ENCODE measurements at regions not wholly inside any gene's neighbourhood (a gene's known extent, or its start where the extent isn't known, plus 50 kb on each side); places are given as distances from the start of the nearest gene placed in this dataset.
"Not testable (repeated sequence)": the region's sequence is repeated elsewhere in the genome, so short reads cannot be mapped to it uniquely, and the experiment has no call there.

DNA sequence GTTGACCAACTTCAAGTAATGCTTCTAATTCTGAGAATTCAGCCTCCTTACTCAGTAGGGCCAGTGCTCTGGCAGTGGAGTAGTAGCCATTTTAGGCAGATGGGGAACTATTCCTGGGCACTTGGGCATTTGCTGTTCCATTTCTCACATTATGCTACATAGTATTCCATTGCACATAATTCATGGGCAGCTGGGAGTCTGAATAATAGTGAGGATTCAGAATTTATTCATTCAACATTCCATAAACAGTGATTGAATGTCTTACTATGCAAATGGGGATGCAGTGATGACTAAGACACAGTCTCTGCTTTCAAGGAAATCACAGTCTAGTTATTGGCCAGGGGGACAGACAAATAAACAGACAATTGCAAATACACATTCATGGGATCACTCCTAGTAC, 301.0 kb upstream of the KCNN2 start:
- no peak for DNase-seq

DNA sequence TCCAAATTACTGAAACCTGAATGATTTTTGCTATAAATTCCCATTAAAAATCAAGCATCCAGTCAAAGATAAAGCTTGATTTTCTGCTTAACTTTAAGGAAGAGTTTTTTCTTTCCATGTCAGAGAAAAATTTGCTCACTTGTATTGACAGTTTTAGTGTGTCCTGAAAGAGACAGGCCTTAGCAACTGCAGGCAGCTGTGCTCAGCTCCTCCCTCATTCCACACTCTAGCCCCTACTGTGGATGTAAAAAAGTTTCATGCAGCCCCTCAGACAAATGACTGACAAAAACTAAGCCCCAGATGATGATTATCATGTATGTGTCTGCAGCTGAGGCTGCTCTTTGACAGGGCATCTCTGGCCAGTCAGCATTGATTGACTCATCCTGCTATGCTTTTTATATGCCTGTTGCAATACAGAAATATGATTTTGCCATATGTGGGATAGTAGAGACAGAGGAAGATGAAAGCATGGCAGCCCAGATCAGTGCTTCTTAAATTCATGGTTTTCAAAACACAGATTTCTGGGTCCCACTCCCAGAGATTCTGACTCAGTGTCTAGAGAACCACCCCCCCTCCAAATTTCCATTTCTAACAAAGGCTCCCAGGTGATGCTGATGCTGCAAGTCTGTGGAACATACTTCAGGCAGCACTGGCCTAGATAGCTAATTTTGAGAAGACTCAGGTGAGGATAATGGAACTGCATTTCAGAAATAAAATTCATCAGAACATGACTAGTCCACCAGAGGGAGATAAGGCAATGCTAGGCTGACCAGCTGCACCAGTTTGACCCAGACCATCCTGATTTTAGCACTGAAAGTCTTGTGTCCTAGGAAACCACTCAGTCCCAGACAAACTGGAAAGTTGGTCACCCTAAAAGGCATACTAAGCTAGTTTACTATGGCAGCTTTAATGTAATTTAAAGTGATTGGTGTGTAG, 298.7 kb upstream of the KCNN2 start:
- no peak for DNase-seq

DNA sequence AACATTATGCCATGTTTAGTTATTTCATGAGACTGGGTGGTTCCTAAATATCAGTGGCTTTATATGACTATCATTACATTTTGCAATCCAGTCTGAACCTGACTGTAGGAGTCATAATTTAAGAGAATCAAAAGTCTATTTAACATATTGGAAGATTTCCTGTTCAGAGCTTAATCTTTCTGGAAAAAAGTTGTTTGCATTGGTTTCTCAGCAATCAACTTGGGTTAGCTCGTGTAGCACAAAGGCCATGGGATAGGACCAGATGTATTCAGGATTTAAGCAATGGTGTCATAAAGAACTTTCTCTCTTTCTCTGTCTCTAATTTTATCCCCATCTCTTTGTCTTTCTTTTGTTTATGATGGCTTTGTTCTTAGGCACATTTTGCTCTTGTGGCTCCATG, 296.0 kb upstream of the KCNN2 start:
- no peak for DNase-seq

DNA sequence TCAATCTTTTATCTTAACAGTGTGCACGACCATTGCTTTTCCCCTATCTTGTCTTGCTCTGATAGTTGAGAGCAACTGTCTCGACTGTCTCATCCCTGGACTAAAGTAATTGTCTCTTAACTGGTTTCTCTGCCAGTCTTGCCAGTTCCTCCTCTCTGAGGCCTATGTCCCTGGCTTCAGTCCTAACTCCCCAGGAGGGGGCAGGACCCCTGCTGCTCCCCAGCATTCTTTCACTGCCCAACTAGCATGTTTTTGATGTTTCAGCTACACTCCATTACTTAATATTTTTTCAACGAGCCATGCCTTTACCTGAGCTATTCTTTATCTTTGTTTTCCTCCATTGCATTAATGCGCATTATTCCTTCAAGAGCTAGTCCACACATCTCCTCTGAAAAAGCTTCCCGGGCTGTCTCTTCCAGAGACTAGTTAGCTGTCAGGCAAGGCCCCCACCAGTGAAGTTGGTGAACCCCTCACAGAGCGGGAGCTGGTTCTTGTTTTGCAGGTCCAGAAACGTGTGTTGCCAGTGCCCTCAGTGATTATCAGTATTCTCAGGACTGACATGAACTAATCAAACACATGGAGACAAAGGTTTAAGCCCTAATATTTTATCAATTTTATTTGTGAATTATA, 291.7 kb upstream of the KCNN2 start:
- DNase-seq, result no peak

DNA sequence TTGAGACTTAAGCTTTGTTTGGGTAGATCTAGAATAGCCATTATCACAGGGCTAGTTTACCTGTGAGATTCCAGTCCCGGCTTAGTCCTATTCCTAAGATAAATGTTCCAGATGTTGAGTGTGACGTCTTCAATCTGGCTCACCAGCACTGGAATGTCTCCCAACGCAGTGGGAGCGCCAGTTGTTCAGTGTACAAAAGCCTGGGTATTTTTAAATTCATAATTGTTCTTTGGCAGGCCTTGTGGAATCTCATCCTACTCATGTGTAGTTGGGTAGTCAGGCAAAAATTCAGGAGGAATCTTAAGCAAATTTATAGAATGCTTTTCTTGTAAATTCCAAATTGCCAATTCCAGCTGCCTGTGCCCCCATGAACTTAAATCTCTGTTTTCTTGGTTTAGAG, 272.6 kb upstream of the KCNN2 start:
- DNase-seq, result no peak

DNA sequence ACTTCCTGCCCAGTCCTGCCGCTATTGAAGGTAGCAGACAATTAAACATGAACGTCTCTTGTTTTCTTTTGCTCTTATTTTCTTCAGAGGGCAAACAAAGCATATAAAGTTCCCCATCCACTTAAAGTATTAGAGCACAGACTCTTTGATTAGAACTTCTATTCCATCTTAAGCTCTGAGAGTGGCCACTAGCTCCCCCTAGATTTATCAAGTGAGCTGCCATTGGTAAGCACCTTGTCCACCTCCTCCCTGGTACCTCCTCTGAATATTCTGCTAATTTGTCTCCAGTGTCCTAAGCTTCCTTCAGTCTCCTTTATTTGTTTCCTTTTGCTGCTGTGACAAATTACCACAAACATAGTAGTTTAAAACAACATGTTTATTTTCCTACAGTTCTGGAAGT, 264.3 kb upstream of the KCNN2 start:
- DNase-seq, result no peak

DNA sequence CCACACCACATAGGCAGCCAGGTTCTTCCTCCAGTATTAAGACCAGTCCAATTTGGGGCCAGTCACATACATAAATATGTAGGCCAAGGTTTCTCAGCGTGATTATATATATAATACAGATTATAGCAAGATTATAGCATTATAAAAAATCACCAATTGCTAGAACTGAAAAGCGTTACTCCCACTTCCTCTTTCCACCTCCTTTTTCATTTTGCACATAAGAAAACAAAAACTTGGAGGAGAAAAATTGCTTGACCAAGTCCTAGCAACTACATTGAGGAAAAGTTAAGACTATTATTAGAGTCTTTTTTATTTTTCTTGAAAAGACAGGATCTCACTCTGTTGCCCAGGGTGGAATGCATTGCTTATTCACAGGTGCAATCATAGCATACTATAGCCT, 262.7 kb upstream of the KCNN2 start:
- DNase-seq, result no peak

DNA sequence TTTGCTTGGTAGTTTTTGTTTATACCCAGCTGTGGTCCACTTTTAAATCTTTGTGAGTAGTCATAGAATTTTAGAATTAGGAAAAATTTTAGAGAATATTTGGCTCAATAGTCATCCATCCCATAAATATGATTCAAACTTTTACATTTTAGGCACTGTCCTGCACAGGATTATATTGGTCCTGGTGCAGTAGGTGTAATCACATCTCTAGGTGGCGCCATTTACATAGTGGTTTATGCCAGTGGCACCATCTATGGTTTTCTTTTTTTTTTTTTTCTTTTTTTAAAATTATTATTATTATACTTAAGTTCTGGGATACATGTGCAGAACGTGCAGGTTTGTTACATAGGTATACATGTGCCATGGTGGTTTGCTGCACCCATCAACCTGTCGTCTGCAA, 260.7 kb upstream of the KCNN2 start:
- DNase-seq, result no peak

DNA sequence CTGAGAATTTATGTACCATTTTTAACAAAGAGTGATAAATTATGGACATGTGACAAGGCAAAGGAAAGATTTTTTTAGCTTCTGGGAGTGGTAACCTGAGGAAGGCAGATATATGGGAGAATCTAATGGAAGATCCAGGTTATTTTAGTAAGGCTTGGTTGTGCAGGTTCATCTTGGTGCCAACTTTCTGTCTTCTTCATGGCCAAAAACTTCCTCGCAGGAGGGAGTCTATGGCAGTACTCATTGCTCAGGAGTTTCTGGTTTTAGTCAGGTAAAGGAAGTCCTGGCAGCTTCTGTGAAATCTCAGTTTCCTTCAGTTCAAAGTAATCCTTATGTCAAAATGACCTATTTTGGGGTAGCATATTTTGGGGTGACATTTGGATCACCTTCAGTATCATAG, 248.3 kb upstream of the KCNN2 start:
- no peak for DNase-seq

DNA sequence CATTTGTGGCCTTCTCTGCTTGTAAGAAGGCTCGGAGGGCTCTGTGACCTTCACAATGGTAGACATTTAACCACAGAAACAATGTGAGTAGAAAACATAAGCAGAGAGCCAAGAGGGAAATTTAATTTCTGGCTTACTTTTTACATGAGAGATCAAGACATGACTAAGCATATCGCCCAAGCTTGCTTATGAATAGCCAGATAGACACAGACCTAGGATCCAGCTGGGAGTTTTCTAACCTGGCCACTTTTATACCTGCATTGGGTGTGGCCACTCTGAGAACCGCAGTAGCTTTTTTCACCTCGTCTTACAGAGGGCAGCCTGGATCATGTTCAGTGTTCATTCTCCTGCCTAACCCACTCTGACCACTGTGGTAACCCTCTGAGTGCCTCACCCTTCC, 244.9 kb upstream of the KCNN2 start:
- DNase-seq, result no peak

DNA sequence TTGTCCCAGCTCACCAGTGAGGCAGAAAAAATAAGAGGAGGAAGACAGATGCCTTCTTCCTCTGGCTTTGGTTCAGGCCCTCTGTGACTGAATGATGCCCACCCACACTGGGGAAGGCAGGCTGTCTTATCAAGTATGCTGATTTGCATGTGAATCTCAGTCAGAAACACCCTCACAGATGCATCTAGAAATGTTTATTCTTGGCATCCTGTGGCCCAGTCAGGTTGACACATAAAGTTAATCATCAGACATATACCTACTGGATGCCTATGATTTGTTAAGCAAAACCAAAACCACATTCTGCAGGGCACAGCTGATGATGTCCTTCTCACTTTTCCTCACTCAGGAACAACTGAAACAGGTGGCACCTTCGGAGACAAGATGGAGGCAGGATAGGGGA, 243.4 kb upstream of the KCNN2 start:
- DNase-seq, result no peak

DNA sequence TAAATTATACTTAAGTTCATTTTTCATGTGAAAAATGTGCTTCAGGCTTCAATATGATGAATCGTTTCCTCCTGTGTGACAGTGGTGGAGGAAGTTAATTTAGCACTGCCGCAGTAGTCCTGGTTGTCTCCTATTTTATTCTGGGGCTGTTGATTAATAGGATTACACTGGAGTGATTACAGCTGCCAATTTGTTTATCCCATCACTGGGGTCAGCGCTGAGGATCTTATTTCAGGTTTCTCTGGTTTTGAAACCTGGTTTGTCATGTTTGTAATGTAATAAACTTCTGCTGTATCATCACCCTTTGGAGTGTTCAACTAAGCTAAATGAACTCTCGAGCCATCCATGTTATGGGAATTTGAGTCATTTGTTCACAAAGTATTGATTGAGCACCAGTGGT, 241.7 kb upstream of the KCNN2 start:
- peak; percentile 9 for DNase-seq

DNA sequence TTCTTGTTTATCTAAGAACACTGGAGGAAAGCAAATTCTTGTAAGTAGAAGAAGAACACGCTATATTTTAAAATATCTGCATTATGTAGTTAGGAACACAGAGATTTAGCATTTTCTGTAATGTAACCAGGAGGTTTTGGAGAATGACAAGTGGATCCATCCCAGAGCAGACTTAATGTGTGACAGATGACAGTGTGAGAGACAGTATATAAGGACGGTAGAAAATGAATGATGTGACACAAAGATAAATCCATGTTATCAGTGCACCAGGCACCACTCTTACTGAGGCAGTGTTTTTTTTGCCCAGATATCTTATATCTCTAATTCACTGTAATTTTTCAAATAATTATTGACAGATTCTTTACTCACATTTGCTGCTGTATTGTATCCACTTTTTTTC, 239.0 kb upstream of the KCNN2 start:
- DNase-seq, result no peak

DNA sequence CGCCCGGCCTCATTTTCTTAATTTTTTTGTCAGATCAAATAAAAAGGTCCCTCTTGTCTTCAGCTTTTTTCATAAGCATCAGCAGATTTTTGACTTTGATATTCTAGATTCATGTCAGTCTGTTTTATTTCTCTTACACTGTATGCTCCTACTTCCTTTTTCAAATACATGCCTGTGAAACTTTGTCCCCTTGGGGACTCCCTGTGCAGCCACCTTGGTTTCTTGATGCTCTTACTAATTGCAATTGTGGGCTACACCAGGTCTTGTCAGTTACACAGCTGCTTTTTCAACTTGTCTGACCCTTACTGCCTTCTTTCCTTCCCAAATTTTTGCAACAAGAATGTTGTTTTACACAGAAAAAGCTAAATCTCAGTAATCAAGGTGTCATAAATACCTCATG, 238.2 kb upstream of the KCNN2 start:
- no peak for DNase-seq

DNA sequence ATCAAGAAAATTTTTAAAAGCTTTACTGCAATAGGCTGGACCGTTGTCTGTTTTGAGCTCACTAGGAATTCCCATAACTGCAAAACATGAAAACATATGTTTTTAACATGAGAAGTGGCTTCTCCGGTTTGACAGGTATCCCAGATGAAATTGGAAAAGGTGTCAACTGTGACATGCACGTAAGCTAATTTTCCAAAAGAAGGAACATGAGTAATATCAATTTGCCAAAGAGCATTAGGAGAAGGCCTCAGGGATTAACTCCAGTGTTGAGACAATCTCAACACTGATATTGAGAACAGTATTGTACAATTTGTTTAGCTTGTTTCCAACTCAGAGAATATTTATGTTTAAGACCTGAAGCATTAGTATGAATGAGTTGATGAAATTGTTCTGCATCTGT, 215.5 kb upstream of the KCNN2 start:
- DNase-seq, result no peak

DNA sequence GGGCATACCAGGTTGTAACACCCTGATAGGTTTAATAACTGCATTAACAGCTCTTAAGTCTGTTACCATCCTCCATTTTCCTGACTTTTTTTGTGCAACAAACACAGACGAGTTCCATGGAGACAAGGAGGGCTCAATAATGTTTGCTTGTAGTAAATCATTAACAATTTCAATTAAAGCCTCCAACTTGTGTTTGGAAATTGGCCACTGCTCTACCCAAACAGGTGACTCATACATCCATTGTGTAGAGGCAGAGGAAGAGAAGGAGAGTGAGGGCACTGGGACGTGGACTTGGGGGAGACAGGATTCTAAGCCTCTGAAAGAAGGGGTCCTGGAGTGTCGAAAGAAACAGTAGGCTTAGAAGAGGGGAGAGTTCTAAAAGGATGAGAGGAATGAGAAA, 213.6 kb upstream of the KCNN2 start:
- no peak for DNase-seq

DNA sequence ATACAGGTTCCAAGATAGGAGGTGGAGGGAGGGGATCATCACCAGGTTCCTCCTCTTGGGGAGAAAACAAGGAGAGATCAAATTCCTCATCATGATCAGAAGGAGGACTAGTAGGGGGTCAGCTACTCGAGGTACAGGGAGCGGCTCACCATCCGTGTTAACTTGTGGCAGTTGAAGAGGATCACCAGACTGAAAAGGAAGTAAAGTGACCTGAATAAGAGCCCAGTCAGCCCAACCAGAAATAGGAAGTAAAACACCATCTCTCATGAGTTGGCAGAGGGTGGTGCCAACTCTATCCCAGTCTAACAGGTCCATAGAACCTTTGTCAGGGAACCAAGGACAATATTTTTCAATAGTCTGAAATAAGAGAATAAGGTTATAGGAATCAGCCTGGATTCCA, 213.1 kb upstream of the KCNN2 start:
- DNase-seq, result not testable (repeated sequence)

DNA sequence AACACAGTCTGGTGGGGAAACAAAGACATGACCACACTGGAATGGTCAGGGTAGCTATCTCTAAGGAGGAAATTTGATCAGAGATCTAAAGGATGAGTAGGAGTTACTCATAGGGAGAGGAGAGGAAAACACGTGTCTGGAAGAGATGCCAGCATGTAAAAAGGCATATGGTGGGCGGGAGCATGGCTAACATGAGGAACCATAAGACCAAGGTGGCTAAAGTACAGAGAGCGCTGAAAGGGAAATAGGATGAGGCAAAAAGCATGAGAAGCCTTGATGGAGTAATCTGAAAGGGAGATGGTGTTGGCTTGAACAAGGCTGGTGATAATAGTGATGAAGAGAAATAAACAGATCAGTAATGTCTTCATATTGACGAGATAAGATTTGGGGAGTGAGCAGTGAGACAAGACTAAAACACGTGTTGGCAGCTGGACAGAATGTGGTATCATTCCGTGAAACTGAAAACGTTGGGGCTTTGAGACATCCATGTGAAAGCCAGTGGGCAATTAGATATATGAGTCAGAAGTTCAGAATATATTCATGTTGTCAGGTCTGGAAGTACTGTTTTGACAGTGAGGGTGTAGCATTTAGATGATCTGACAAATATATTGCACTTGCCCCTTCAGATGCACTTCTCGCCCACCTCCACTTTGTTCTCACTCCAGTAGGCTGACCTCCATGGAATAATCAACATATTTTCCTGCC, 209.1 kb upstream of the KCNN2 start:
- no peak for DNase-seq

DNA sequence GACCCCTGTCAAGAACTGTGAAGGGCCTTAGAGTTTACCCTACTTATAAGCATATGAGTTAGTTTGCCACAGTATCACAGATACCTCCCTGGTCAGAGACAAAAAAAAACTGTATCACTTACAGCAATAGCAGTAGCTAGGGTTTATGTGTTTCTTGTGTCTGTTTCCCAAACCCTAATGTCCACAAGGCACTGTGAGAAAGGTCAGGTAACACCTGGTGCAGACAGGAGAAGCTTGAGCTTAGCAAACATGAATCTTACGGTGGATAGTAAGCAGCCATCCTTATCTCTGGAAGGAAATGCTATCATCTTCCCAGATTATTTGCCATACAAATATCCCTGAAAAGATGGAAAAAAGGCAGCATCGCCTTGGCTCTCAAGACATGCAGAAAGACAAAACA, 208.5 kb upstream of the KCNN2 start:
- DNase-seq, result no peak

DNA sequence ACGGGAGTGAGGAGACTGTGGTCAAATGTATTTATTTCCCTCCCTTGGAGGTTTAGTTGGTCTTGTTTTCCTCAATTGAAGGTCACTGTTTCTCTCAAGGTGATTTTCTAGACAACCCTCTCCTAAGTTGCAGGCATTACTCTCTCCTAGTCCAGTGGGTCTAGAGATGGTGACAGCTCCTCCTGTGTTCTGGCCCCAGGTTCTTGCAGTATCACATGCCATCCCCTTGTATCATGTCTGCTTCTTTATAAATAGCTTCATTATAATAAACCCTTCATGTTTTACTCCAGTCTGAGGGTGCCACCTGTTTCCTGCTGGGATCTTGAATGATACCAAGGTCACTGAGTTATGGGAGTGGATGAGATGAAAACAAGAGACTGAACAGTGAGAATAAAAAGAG, 208.0 kb upstream of the KCNN2 start:
- no peak for DNase-seq

DNA sequence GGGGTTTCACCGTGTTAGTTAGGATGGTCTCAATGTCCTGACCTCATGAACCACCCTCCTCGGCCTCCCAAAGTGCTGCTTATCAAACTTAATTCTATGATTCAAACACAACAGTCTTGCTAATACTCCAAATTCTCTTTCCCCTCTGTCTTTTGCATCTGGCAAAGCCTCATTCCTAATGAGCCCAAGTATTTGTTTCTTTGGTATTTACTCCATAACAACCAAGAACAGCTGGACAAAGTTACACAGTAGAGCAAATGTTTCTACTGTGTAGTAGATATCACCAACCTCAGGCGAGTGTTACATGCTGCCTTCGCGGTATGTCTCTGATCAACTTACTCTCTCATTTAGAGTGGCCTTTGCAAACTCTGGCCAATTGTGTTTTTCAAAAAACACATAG, 195.8 kb upstream of the KCNN2 start:
- DNase-seq, result no peak

DNA sequence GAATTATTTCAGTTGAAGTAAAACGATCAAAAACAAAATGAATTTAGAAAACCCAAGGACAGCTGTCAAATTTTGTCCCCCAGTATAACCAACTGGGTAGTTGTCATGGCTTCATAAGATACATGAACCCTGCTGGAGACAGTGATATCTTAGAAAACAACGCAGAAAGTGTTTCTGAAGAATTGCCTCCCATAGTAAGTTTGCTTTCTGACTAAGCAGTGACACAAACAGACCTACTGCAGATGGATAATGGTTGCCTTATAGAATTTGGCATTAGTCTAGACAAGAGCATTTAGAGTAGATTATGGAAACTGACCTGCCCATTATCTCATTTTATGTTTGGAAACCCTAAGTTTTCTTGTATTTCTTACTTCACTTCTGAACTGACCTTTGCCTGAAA, 187.7 kb upstream of the KCNN2 start:
- no peak for DNase-seq

DNA sequence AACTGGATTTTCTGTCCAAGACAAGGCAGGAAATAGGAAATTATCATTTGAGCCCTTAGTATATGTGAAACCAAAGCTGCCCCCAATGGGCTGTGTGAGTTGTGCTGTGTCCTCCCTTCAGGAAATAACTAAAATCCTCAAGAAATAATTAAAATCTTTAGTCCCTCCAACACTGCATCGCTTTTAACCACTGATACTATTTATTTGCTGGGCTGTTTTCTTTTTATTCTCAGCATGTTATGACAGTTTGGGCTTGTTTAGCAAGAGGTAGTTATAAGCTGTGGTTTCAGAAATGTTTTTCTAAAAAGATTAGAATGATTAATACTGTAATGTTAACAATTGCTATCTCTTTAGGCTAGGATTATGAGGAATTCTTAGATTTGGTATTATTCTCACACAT, 187.0 kb upstream of the KCNN2 start:
- DNase-seq, result no peak

DNA sequence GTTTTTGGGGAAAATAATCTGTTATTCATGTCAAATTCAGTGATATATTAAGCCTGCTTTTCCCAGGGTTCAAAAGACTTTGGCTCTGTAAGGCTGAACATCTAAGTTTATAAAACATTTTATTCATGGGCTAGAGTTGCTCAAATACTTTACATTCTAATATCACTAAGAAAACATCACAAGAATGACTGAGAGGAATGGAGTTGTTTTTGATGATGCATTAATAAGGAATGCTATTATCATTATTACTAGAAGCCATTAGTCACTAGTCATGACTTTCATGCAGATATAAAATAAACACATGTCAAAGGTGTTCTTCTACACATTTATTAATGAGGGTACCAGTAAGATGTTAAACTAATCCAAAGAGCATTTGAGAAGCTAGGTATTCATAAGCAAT, 185.5 kb upstream of the KCNN2 start:
- DNase-seq, result no peak
